ENCODE measurements at regions not wholly inside any gene's neighbourhood (a gene's known extent, or its start where the extent isn't known, plus 50 kb on each side); places are given as distances from the start of the nearest gene placed in this dataset.

DNA sequence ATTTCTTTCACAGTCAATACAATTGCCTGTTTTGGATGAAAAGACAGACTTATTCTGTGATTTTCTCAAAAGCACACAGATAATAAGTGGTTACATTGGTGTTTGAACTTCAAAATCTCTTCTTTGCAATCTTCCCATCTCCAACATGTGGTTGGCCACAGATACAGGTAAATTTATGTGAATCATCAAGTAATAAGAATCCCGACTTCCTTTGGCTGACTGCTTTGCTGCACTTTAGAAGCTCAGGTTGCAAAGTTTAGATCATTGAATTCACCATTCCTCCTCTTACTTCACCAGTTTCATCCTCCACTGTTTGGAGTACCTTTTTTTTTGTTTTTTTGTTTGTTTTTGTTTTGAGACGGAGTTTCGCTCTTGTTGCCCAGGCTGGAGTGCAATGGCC is 56.5 kb upstream of the ADRB2 start:
- TF ChIP-seq, protein P1, sequence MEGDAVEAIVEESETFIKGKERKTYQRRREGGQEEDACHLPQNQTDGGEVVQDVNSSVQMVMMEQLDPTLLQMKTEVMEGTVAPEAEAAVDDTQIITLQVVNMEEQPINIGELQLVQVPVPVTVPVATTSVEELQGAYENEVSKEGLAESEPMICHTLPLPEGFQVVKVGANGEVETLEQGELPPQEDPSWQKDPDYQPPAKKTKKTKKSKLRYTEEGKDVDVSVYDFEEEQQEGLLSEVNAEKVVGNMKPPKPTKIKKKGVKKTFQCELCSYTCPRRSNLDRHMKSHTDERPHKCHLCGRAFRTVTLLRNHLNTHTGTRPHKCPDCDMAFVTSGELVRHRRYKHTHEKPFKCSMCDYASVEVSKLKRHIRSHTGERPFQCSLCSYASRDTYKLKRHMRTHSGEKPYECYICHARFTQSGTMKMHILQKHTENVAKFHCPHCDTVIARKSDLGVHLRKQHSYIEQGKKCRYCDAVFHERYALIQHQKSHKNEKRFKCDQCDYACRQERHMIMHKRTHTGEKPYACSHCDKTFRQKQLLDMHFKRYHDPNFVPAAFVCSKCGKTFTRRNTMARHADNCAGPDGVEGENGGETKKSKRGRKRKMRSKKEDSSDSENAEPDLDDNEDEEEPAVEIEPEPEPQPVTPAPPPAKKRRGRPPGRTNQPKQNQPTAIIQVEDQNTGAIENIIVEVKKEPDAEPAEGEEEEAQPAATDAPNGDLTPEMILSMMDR (IDR thresholded peaks at IDR 0.05; ENCODE audit: low read depth, low read length) = no peak
- DNase-seq (ENCODE audit: low read depth in 2 of 2) = no peak
- no peak overlapping the region for H3K4me3 ChIP-seq (replicated peaks in 1 of 2; ENCODE audit: low read depth in 2 of 2, low read length in 2 of 2)

DNA sequence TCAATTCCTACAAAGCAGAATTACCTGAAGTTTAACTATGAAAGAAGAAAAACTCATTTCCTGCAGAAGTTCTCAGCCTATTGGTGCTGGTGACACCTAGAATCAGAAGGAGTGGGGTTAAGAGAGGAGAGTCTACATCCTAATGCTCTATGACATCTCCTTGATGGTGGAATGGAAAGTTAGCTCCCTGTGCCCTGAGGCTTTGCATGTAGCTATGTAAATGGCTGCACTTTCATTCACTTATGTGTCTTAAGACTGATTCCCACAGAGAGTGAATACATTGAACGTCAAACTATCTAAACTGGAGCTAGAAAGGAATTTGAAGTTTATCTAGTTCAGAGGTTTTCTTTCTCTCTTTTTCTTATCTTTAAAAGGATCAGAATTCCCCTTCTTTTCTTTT is 52.1 kb upstream of the ADRB2 start:
- H3K4me3 ChIP-seq (replicated peaks in 1 of 2; ENCODE audit: low read depth in 2 of 2, low read length in 2 of 2) = no peak overlapping the region
- no peak for DNase-seq (ENCODE audit: low read depth in 2 of 2)
- TF ChIP-seq, protein P1 (IDR thresholded peaks at IDR 0.05; ENCODE audit: low read depth, low read length) = no peak

DNA sequence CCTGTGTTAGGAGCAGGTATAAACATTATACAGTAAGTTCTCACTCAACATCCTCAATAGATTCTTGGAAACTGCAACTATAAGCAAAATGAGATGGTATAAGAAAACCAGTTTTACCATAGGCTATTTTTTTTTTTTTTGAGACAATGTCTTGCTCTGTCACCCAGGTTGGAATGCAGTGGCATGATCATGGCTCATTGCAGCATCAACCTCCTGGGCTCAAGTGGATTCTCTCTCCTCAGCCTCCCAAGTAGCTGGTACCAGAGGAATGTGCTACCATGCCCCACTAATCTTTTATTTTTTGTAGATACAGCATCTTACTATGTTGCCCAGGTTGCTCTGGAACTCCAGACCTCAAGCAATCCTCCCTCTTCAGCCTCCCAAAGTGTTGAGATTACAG is 50.1 kb upstream of the ADRB2 start:
- H3K4me3 ChIP-seq (replicated peaks in 1 of 2; ENCODE audit: low read depth in 2 of 2, low read length in 2 of 2) = no peak overlapping the region
- TF ChIP-seq, protein P1 (IDR thresholded peaks at IDR 0.05; ENCODE audit: low read depth, low read length) = no peak
- no peak for DNase-seq (ENCODE audit: low read depth in 2 of 2)

All from cardiac fibroblast (primary cell).